COR-L47 (cell line): ENCODE measurements at regions not wholly inside any gene's neighbourhood (a gene's known extent, or its start where the extent isn't known, plus 50 kb on each side); places are given as distances from the start of the nearest gene placed in this dataset.
A peak's percentile ranks its signal among the peaks of the same experiment; 100 is the strongest.

Experiments used
- DNase-seq: peaks from one replicate; lab custom pipeline; 2025; lab: John Stamatoyannopoulos, UW

GRCh38 chr7:109939207-109939606 is 1151.7 kb upstream of the LRRN3 start:
- no peak for DNase-seq

GRCh38 chr7:109945820-109946518 is 1145.0 kb upstream of the LRRN3 start:
- DNase-seq, result no peak

- DNase-seq, result no peak
Observed at GRCh38 chr7:109950256-109950655, 1140.7 kb upstream of the LRRN3 start.

GRCh38 chr7:109950821-109951564 is 1139.9 kb upstream of the LRRN3 start:
- no peak for DNase-seq

- no peak for DNase-seq
Observed at GRCh38 chr7:109951565-109951928, 1139.4 kb upstream of the LRRN3 start.

GRCh38 chr7:109955986-109956385 is 1134.9 kb upstream of the LRRN3 start:
- DNase-seq, result no peak

GRCh38 chr7:109956916-109957315 is 1134.0 kb upstream of the LRRN3 start:
- no peak for DNase-seq

- no peak for DNase-seq
Observed at GRCh38 chr7:109963741-109964140, 1127.2 kb upstream of the LRRN3 start.

- DNase-seq, result no peak
Observed at GRCh38 chr7:109964780-109965179, 1126.1 kb upstream of the LRRN3 start.

- no peak for DNase-seq
Observed at GRCh38 chr7:109967406-109967805, 1123.5 kb upstream of the LRRN3 start.

GRCh38 chr7:109983618-109984017 is 1107.3 kb upstream of the LRRN3 start:
- no peak for DNase-seq

- DNase-seq, result no peak
Observed at GRCh38 chr7:109984729-109985128, 1106.2 kb upstream of the LRRN3 start.

- no peak for DNase-seq
Observed at GRCh38 chr7:109986701-109987100, 1104.2 kb upstream of the LRRN3 start.

GRCh38 chr7:109996411-109996810 is 1094.5 kb upstream of the LRRN3 start:
- no peak for DNase-seq

GRCh38 chr7:109996927-109997326 is 1094.0 kb upstream of the LRRN3 start:
- no peak for DNase-seq

- DNase-seq, result no peak
Observed at GRCh38 chr7:109997837-109998236, 1093.1 kb upstream of the LRRN3 start.

GRCh38 chr7:110001254-110001938 is 1089.5 kb upstream of the LRRN3 start:
- DNase-seq, result peak; percentile 47

GRCh38 chr7:110003827-110004226 is 1087.1 kb upstream of the LRRN3 start:
- no peak for DNase-seq

- DNase-seq, result no peak
Observed at GRCh38 chr7:110007320-110008063, 1083.4 kb upstream of the LRRN3 start.

GRCh38 chr7:110010359-110010758 is 1080.6 kb upstream of the LRRN3 start:
- DNase-seq, result no peak

GRCh38 chr7:110017405-110017804 is 1073.5 kb upstream of the LRRN3 start:
- DNase-seq, result no peak

GRCh38 chr7:110027385-110027784 is 1063.5 kb upstream of the LRRN3 start:
- no peak for DNase-seq
